GM21786 (cell line): ENCODE measurements at regions not wholly inside any gene's neighbourhood (a gene's known extent, or its start where the extent isn't known, plus 50 kb on each side); places are given as distances from the start of the nearest gene placed in this dataset.

Experiments
- ATAC-seq: cut with Tn5 transposase; IDR thresholded peaks from one replicate; pipeline ENCODE4 v1.9.1; 2021; ENCODE audit not compliant: unreplicated experiment

DNA sequence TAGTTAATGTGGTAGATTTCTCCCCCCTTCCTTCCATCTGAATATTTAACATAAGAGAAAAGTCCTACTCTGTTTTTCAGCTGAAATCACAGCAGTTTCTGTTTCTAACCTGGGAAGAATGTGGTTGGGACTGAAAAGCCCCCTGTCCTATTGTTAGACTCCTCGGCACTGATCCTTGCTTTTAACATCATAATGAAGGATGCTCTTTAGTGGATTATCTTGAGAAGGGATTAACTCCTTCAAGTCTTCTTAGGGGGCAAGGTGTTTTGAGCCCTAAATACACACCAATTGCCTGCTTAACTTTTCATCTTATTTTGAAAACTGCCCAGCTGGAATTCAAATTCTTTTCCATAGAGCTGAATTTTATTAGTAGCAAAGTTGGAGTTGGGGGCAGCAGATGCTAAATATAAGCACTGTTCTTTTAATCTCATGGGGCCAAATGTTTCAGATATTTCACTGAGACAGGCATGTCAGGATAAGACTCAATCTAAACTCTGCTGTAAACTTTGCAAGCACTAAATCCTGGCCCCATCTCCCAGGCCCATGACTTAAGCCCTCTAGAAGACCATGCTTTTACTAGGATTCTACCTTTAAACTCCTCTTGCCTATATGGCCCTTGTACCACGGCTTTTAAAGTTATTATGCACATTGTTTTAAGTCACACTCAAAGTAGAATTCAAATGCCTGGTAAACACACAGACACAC is 243.2 kb upstream of the NR2F2 start:
- ATAC-seq: no peak

DNA sequence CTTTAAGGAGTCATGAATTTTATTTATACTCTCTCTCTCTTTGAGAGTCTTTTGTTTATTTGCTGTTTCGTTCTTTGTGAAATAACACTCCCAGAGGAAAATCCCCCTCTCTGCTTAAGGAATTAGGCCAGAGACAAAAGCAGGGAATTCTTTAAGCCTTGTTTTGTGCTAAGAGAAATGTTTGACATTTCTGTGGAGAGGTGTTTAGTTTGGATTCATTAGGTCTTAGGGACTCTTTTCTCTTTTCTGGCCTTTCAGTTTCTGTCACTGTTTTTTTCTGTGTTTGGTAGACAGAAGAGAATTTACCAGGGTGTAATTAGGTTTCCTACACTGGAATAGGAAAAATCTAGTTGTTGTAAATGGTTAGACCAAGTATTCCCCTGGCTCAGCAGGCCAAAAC is 241.8 kb upstream of the NR2F2 start:
- ATAC-seq: no peak

DNA sequence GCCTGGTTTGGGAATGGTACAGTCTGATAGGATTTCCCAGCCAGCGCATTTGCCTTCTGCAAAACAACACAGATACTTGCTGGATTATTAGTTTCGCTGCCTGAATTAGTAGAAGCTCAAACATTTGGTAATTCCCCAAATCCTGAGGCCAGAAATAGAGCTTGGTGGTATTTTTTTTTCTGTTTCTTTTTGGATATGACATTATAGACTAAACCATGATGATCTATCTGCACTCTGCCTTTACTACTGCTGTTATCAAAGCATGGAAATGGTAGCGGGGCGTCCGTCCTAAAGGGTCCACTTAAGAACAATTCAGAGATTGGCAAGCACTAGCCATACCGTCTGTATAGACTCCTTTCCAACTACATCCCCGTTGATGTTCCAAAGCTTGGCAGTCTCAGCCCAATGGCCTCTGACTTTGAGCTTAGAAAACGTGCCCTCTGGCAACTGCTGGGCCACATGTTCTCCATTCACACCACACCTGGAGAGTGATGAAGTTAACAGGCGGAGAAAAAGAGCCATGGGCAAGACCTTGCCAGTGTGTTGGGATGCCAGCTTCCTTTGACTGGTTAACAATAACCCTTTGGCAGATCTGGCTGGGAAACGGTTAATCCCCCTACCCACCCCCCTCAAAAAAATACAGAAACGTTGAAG is 241.0 kb upstream of the NR2F2 start:
- ATAC-seq: no peak

DNA sequence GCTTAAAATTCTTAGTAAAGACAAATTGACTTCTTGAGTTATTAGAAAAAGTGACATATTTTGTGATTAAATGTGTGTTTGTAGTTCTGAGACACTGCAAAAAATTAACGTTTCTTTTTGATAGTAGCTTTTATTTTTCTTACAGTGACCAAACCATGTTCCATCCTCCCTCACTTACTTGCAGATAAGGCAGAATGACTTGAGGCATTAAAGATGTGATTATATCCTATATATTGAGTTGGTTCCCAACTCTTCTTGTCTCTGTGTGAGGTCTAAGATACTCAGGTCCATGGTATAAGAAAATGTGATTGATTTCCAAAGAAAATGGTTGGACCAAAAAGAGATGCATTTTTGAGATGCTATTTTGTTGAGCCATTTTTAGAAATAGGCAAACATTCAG is 238.3 kb upstream of the NR2F2 start:
- no peak for ATAC-seq

DNA sequence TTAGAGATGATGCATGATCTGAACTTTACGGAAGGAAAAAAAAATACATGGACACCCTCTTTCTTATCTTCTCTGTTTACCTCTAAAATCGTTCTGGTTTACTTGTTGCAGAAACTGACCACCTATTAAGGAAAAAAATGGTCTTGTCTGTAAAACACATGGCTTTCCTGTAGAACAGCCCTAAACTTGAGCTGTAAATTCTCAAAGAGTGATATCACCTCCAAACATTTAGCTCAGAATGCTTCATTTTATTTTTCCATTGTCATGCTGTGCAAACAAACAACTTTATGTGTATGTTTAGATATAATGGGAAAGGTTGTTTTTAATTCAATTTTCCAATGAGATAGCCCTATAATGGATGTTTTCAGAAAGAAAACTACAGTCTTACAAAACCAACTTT is 237.4 kb upstream of the NR2F2 start:
- ATAC-seq: no peak

DNA sequence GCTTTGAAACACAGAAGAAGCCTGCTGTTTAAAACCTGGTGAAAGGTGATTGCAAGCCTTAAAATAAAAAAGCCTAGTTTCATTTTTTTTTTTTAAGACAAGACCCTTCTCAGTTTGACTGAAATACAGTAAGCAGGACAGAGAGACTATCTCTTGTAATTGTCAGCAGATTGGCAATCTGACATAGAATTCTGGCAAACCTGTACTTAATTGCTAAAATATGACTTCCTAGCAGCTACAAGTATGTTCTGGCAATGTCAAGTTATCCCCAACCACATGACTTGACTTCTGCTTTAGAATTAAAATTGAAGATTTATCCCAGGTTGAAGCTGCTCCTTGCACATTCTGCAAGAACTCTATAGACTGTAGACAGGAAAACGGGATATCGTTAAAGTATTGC is 232.8 kb upstream of the NR2F2 start:
- no peak for ATAC-seq

DNA sequence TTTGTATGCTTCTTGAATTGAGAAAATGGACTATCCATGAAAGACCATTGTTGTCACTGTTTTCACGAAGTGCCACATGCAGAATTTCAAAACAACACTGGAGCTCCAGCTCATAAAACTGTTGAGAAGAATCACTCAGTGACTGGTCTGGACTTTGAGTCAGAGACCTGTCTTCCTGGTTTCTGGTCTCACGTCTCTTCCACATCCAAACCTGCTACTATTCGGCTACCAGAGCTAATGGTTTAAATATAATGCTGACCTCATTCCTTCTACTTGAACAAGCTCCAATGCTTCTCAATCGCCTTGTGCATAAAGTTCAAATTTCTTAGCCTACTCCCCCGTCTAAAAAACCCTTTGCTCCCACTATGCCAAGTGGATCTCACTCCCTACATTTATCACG is 227.9 kb upstream of the NR2F2 start:
- ATAC-seq: no peak

DNA sequence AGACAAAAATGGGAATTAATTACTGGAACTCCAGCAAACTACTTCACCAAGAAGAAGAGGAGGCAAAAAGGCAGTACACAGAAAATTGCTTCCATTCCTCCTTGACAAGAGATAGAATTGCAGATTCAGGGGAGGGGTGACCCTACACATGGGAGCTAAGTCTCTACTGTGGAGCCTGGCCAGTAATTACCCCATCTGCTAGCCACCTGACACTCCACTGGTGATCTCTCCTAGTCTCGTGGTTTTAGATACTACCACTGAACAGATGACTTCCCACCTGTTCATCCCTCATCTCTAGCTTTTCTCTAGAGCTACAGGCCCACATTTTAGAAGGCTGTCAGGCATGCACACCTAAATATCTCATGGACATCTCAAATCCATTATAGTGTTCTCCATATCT is 224.3 kb upstream of the NR2F2 start:
- ATAC-seq: no peak

DNA sequence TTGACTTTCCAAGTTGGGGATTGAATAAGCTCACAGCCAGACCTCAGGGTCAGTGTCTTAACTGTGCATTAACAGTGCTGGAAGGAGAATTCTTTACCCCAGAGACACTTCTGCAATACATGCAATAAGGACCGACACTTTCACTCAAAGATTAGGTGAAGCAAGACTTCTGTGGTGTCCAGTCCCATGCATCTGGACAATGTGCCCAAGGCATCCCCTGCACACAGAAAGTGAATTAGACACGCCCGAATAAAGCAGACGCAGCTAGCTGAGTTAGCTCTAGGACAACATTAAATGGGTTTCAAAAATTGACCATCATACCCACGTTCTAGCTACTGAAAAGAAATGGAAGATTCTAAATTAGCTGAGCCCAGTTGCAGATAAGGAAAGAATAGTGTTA is 223.9 kb upstream of the NR2F2 start:
- no peak for ATAC-seq

DNA sequence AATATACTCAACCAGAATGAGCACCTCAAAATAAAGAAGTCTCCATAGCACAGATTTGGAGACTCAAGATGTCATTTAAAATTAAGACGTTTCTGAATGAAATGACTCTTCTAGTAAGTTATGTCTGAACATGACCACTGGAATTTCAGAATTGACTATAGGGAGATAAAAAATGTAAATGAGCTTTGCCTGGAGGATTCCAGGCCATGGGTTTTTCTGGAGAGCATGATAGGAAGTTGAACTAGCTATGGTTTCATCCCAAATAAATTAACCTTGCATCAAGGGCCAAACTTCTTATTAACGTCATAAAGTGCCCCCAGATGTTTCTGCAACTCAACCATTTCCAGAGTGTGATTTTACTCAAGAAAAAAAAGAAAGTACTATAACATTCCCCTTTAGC is 222.6 kb upstream of the NR2F2 start:
- ATAC-seq: no peak

DNA sequence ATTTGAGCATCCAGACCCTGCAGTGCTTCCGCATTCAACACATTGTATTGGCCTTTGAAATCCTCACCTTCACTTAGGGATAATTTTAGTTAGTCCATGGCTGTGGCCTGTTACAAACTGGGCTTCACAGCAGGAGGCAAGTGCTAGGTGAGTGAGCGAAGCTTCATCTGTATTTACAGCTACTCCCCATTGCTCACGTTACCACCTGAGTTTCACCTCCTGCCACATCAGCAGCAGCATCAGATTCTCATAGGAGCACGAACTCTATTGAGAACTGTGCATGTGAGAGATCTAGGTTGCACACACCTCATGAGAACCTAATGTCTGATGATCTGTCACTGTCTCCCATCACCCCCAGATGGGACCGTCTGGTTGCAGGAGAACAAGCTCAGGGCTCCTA is 222.1 kb upstream of the NR2F2 start:
- ATAC-seq: no peak

DNA sequence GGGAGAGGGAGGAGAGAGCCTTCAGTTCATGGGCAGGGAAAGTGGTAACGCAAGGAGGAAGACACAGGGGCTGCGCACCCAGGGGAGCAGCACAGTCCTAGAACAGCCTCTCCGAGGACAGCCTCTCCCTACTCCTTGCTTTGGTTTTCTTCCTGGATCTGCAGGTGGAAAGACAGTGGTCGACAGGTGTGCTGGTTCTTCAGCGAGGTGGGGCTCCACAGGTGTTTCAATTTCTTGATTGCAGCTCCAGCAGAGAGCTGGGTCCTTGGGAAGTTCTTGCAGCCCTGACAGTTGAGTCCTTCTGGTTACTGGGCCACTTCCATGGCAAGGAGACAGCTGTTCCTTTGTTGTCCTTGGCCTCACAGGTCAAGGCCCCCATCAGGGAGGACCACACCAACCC is 220.7 kb upstream of the NR2F2 start:
- no peak for ATAC-seq

DNA sequence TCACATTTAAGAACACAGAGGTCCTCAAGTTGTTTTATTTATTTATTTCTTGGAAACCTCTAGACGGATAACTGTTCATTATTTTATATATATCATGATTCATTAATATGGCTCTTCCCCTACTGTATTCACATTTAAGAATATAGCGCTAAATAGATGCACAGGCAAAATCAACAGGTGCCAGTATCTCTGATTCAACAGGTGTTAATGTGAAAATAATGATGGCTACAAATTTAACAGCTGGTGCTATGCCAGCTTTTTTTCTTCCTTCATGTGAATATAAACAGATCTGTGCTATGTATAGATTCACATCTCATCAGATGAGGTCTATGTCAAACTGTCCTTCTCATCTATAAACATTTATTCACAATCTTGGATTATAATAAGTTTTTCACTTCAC is 218.5 kb upstream of the NR2F2 start:
- ATAC-seq: no peak

DNA sequence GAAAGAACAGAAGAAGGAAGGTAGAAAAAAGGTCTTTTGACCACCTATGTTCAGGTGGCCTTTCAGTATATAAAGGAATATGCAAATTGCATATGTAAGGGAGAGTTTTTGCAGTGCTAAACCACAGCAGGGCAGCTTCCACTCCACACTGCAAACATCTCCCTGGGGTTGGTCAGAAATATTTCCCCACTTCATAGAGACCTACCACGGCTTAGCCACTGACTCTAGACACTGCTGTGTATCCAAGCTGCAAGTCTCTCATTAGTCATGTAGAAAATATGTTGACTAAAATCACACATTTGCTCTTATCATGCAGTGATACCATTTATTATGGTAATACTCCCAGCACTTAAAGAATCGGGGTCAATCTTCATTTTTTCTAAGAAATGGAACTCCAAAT is 214.9 kb upstream of the NR2F2 start:
- ATAC-seq: no peak

DNA sequence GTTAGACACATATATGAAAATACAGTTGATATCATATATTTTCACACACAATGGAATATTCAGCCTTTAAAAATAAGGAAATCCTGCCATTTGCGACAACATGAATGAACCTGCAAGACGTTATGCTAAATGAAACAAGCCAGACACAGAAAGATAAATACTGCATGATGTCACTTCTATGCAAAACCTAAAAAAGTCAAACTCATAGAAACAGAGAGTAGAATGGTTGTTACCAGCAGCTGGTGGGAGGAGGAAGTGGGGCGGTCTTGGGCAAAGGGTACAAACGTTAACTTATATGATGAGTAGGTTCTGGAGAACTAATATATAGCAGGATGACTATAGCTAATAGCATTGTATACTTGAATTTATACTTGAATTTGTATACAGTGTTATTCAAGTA is 213.2 kb upstream of the NR2F2 start:
- ATAC-seq: no peak

DNA sequence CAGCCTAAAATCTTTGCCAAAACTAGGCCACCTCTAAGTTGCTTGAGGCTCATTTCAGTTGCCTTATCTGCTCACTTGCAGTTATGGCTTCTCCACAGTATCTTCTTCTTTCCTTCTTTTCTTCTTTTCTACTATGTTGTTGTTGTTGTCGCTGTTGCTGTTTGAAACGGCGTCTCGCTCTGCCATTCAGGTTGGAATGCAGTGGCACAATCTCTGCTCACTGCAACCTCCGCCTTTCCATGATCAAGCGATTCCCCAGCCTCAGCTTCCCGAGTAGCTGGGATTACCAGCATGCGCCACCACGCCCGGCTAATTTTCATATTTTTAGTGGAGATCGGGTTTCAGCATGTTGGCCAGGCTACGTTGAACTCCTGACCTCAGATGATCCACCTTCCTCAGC is 210.8 kb upstream of the NR2F2 start:
- ATAC-seq: no peak

DNA sequence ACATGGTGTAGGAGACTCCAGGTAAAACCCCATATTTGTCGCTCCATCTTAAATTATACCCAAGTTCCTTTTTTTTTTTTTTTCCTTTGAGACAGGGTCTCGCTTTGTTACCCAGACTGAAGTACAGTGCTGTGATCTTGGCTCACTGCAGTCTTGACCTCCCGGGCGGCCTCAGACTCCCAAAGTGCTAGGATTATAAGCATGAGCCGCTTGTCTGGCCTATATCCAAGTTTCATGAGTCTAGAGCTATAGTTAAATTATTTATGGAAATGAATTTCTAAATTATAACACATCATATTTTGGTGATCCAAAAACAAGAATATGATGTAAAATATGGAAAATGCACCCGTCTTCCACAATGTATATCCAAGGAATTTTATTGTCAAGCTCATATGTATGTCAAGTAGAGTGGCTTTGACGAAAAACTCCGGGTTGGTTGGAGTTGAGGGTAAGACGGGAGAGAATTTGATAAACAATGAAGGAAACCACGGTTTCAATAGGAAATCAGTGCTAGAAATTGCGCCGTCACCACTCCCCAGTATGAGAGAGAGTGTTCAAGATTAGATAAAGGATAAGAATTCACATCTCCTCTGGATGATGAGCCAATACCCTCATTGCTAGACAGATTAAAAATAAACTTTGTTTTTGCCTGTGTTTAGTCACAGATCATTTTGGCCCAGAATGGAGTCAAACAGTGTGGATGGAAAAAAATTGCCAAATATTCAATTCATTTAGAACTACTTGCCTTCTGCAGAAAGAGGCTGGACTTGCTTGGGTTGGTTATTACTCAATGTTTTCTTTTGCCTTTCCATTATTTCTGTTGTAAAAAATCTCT is 209.2 kb upstream of the NR2F2 start:
- ATAC-seq: no peak

DNA sequence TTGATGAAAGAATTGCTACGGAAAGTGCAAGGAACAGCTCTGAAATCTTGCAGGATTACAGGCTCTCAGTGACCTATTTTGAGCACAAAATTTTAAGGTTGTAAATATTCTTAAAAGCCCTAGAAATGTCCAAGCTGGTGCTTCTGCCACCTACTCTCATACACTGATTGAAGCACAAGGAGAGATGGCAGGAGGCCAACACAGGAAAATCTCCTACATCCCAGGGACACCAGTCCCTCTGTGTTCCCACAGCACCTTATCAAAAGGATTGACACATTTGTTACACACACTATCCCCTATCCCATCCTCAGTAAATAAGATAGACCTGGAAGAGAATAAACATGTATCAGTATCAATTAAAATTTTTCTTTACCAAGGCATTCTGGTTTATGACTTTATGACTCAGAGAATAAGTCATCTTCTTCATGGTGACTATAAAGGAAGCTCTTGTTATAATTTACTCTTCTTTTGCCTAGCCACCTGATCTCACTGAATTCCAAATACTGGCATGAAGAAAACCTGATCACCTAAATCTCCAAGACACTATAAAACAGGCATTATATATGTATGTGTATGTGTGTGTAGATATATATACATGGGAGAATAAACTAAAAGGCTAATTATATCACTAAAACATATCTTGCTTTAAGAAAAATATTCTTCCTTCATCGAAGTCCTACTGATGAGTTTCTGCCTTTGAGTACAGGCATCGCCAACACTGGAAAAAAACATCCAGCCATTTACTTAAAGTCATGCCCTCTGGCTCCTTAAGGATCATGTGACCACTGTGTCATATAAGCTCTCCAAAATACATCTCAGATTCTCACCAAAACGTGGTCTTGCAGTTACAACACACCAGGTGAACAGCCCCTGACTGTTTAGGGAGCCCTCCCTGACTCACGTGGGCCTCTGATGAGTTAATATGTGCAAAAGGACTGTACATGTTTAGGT is 208.1 kb upstream of the NR2F2 start:
- ATAC-seq: no peak

DNA sequence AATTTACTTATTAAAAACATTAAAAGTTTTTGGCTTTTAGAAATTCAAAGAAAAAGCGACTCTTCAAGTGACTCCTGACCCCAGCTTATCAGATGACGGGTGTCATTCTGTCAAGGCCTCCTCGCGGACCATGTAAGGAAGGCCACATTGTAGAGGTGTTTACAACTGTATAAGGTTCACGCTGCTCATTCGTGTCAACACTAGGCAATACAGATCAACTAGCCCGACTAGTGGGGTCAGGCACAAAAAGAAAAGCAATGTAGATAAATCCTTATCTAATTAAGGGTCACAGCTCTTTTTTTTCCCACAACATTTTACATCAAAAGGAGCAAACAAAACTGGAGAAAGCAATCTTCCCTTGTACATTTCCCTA is 207.5 kb upstream of the NR2F2 start:
- no peak for ATAC-seq

DNA sequence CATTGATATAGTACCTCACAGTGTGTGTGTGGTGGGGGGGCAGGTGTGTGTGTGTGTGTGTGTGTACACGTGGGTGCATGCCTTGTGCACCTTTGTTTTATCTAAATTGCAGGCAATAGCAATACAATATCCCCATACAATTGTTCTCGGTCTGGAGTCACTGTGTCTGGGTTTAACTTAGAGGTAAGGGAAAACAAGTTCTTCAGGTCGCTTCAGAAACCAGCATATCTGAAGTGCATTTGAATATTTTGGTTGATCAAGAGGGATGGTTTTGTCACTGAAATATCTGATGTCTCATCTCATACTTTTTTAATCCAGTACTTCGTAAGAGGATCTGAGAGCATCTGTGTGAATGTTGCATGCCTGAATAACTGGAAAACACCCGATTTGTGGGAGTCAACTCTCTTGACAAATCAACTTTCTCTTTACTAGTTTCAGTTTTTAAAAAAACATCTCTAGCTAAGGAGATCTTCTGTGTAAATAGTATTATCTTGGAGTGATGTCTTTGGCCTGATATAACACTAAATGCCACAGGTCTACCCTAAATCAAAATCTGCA is 206.8 kb upstream of the NR2F2 start:
- no peak for ATAC-seq

DNA sequence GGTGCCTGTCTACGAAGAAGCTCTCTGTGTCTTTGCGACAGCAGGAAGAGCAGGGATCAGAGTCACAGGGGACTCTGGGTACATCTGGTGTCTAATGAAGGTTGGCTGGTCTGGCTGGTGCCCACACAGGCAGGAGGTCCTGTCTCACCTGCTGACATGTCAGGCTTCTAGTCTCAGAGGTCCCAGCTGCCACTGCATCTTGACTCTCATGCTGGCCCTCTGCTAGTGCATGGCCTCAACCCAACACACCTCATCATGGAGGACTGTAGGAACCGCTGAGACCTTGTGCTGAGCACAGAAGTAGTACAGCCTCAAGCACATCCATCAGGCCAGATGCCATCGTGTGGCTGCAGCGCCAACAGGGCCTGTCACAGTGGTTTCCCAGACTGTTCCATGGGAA is 206.1 kb upstream of the NR2F2 start:
- ATAC-seq: no peak
